OCI-LY3 (cell line): ENCODE measurements at regions not wholly inside any gene's neighbourhood (a gene's known extent, or its start where the extent isn't known, plus 50 kb on each side); places are given as distances from the start of the nearest gene placed in this dataset.

ENCODE experiments used
- CTCF ChIP-seq: fragments of 200-600, 300-600 bp; sonication (generic); IDR thresholded peaks from 2 replicates; pipeline ENCODE4 v1.5.1; 2014; ENCODE audit warnings: antibody characterized with exemption, low read length, low read depth
- EZH2phosphoT487 ChIP-seq: fragments of 200-600 bp; shearing (Covaris generic); IDR thresholded peaks from 2 replicates; pipeline ENCODE4 v1.6.1; 2018; ENCODE audit warnings: antibody characterized with exemption, mixed run types, low read depth

- TF ChIP-seq CTCF (no peak), EZH2phosphoT487 (no peak)
These were observed 507.4 kb downstream of the METTL15 start for GRCh38 chr11:28615542-28615941.
